Type B pancreatic cell (in vitro differentiated cells): ENCODE measurements at regions not wholly inside any gene's neighbourhood (a gene's known extent, or its start where the extent isn't known, plus 50 kb on each side); places are given as distances from the start of the nearest gene placed in this dataset.

Experiments used
- DNase-seq: peaks from one replicate; pipeline ENCODE4 v3.0.0; 2021; ENCODE audit warnings: mixed read lengths; ENCODE audit not compliant: unreplicated experiment; ENCODE audit errors: extremely low spot score
- H3K27ac Mint-ChIP-seq: 2 replicates; pipeline ENCODE4 v1.8.0; 2021; ENCODE audit warnings: mild to moderate bottlenecking, mixed read lengths
- H3K27me3 Mint-ChIP-seq: 2 replicates; pipeline ENCODE4 v1.8.0; 2021; ENCODE audit warnings: mixed read lengths
- H3K36me3 Mint-ChIP-seq: 2 replicates; pipeline ENCODE4 v1.8.0; 2021; ENCODE audit warnings: mixed read lengths
- H3K4me1 Mint-ChIP-seq: one replicate; pipeline ENCODE4 v1.8.0; 2021; ENCODE audit warnings: mixed read lengths; ENCODE audit not compliant: unreplicated experiment
- H3K4me3 Mint-ChIP-seq: 2 replicates; pipeline ENCODE4 v1.8.0; 2021; ENCODE audit warnings: mild to moderate bottlenecking, mixed read lengths
- H3K9me3 Mint-ChIP-seq: 2 replicates; pipeline ENCODE4 v1.8.0; 2021; ENCODE audit warnings: mixed read lengths
- TF ChIP-seq, protein P1 (sequence below): fragments of 200-600 bp; sonication (generic); conservative IDR thresholded peaks from 2 replicates; pipeline ENCODE4 v1.5.0; 2021; ENCODE audit warnings: antibody characterized with exemption, mild to moderate bottlenecking

DNA sequence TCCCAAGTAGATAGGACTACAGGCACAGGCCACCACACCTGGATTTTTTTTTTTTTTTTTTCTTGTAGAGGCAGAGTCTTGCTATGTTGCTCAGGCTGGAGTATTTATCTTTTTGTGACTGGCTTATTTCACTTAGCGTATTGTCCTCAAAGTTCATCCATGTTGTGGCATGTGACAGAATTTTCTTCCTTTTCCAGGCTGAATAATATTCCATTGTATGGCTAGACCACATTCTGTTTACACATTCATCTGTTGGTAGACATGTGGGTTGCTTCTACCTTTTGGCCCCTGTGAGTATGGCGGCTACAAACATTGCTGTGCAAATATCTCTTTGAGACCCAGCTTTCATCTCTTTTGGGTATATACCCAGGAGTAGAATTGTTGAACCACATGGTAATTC lies 160.2 kb upstream of the SMAD3 start:
- H3K27me3 Mint-ChIP-seq = peaks cover under 1% of the 10 kb centered on the region

DNA sequence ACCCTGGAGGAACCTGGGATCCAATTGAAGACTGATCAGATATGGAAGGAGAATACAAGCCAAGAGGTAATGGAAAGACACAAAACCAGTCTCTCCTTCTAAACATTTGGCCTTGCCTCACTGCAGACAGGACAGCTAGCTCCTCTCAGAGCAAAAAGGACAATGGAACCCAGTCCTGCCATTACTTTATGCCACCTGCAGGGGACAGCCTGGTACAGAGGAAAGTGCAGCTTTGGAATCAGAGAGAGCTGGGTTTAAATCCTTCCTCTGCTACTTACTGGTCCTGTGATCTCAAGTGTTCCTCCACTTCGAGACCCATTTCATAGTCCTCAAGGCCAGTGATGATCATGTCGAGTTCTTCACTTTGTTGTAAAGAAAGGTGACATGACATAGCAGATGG lies 159.4 kb upstream of the SMAD3 start:
- DNase-seq = no peak
- TF ChIP-seq, protein P1, sequence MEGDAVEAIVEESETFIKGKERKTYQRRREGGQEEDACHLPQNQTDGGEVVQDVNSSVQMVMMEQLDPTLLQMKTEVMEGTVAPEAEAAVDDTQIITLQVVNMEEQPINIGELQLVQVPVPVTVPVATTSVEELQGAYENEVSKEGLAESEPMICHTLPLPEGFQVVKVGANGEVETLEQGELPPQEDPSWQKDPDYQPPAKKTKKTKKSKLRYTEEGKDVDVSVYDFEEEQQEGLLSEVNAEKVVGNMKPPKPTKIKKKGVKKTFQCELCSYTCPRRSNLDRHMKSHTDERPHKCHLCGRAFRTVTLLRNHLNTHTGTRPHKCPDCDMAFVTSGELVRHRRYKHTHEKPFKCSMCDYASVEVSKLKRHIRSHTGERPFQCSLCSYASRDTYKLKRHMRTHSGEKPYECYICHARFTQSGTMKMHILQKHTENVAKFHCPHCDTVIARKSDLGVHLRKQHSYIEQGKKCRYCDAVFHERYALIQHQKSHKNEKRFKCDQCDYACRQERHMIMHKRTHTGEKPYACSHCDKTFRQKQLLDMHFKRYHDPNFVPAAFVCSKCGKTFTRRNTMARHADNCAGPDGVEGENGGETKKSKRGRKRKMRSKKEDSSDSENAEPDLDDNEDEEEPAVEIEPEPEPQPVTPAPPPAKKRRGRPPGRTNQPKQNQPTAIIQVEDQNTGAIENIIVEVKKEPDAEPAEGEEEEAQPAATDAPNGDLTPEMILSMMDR = peak; percentile 35
- H3K27me3 Mint-ChIP-seq = peaks cover 3% of the 10 kb centered on the region
- H3K27ac Mint-ChIP-seq = no peak overlapping the region
- no peak overlapping the region for H3K4me3 Mint-ChIP-seq
- H3K36me3 Mint-ChIP-seq = no peaks in the 10 kb centered on the region
- H3K9me3 Mint-ChIP-seq = peaks cover 4% of the 10 kb centered on the region
- peaks cover 9% of the 10 kb centered on the region for H3K4me1 Mint-ChIP-seq

More for the DNA sequence above, 160.2 kb upstream of the SMAD3 start:
- Mint-ChIP-seq H3K27ac (no peak overlapping the region), H3K4me3 (no peak overlapping the region), H3K9me3 (peaks cover 4% of the 10 kb centered on the region), H3K36me3 (no peaks in the 10 kb centered on the region), H3K4me1 (peaks cover 9% of the 10 kb centered on the region)
- no peak for DNase-seq
- TF ChIP-seq, protein P1 = no peak

DNA sequence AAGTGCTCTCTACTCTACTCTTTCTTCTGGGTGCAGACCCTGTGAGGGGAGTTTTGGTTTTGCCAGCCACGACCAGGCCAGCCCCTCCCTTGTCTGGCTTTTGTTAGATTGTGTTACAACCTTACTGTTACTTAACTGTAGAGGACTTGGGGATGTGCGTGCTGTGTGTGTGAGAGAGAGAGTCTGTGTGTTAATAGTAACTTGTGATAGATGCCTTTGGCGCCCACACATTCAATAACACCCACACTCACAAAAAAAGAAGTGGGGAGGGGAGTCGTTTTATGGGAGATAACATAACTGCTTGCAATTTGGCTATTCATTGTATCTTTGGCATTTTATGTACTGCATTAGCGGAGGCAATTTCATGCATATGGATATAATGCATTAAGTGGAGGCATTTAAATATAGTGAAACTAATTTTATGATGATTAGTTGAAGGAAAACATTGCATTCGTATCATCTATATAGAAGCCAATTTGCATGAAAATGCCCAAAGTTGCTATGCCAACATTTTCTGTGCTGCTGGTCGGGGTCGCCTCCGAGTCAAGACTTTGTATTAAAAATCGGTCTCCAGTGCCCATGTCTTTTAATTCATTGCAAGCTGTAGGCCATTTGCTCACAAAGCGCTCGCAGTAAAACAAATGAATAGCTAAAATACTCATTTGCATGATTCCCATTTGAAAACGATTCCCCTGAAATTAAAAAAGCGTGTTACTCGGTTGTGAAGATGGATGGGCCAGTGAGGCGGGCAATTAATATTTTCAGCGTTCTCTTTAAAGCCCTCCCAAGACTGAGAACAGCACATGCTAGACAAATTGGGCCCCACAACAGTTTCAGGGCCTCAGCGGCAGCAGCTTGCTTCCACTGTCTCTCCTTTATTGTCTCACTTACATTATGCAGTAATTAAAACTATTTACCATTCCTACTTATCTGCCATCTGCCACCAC lies 158.5 kb upstream of the SMAD3 start:
- TF ChIP-seq, protein P1 = no peak
- H3K4me3 Mint-ChIP-seq = no peak overlapping the region
- no peak overlapping the region for H3K27ac Mint-ChIP-seq
- H3K36me3 Mint-ChIP-seq = no peaks in the 10 kb centered on the region
- peaks cover 9% of the 10 kb centered on the region for H3K4me1 Mint-ChIP-seq
- peaks cover 4% of the 10 kb centered on the region for H3K9me3 Mint-ChIP-seq
- DNase-seq = no peak
- peaks cover 3% of the 10 kb centered on the region for H3K27me3 Mint-ChIP-seq

DNA sequence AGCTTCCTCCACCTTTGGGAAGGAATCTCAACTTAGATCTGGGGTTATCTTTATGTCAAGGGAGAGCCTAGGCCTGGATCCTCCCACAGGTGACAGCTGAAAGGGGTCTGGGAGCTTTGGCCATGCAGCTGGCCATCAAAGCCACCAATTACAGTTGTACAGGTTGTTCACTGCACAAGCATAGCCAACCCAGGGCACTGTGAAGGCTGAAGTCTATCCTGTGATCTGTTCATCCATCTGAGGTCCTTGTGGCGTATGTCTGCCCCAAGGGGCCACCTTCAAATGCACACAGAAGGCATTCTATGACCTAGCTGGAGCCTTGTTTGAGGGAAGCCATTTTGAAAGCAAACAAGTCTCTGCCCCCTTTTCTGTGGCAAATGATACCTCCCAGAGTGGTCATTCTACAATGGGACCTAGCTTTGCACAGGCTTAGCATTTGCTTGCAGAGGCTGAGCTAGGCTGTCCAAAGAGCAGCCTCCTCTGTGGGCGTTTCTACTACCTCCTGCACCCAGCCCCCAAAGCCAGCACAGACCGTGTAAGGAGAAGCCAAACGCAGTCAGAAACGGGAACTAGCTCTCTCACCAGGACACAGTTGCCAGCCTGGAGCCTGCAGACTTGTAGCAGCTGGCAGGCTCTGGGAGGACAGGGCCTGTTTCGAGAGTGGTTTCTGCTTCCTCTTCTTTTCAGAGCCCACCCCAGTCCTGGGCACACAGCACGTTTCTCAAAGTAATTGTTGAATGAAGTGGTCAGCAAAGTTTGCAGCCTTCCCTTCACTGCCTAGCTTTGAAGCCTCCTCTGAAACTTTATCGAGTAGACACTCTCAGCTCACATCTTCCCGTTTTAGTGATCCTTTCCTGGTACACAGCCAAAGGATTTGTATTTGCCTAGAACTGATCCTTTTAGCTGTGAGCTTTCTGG lies 157.3 kb upstream of the SMAD3 start:
- no peak for DNase-seq
- TF ChIP-seq, protein P1 = no peak
- Mint-ChIP-seq H3K9me3 (peaks cover 4% of the 10 kb centered on the region), H3K27ac (no peak overlapping the region), H3K27me3 (peaks cover 3% of the 10 kb centered on the region), H3K4me1 (peaks cover 9% of the 10 kb centered on the region), H3K36me3 (no peaks in the 10 kb centered on the region), H3K4me3 (no peak overlapping the region)

DNA sequence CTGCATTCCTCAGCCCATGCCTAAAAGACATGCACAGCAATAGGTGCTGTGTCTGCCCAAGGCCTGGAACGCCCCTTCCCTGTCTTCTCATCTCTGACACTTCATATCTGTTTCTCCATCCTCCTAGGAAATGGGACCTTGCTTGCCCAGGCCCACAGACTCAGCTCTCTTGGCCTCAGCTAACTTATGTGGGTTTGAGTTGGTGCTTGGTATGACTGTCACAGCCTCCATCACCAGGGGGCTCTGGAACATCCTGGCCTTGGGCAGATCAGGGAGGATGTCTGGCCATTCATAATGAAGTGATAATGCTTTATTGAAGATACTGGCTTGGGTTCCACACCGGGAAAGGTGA lies 156.7 kb upstream of the SMAD3 start:
- Mint-ChIP-seq H3K36me3 (no peaks in the 10 kb centered on the region), H3K27ac (no peak overlapping the region), H3K27me3 (peaks cover 3% of the 10 kb centered on the region), H3K4me1 (peaks cover 8% of the 10 kb centered on the region), H3K9me3 (peaks cover 3% of the 10 kb centered on the region), H3K4me3 (no peak overlapping the region)
- DNase-seq = no peak
- TF ChIP-seq, protein P1 = no peak
